ENCODE measurements at regions not wholly inside any gene's neighbourhood (a gene's known extent, or its start where the extent isn't known, plus 50 kb on each side); places are given as distances from the start of the nearest gene placed in this dataset.

DNA sequence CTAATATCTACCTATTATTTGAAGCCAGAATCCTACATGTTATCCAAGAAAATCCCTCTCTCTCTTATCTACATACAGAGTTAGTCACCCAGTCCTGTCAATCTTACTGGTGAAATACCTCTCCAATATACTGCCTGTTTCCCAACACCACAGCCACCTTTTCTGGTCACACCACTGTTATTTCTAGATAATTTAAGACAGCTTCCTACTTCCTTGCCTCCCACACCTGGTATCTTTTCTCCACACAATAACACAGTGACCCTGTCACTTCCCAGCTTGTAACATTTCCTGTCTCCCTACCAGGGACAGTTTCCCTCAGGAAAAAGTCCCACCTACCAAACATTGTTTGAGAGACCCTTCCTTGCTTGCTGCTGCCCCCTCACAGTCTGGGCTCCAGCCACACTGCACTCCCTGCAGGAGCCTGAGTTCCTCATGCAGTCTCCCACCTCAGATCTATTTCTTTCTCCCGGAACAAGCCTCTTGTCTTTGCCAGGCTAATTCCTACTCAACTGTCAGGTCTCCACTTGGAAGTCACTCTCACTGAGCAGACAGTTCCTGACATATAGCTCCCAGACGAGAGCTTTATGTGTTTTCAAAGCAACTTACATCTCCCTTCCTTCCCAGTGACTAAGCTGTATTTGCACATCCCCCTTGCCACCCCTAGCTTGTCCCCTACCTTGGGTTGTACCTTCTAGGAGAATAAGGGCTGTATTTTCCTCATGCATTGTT lies 73.6 kb upstream of the QRFPR start:
- TF ChIP-seq POLR2A (IDR thresholded peaks at IDR 0.05) (no peak), CTCF (IDR thresholded peaks at IDR 0.05) (no peak)
